ENCODE measurements at regions not wholly inside any gene's neighbourhood (a gene's known extent, or its start where the extent isn't known, plus 50 kb on each side); places are given as distances from the start of the nearest gene placed in this dataset.
"Not testable (repeated sequence)": the region's sequence is repeated elsewhere in the genome, so short reads cannot be mapped to it uniquely, and the experiment has no call there.

DNA sequence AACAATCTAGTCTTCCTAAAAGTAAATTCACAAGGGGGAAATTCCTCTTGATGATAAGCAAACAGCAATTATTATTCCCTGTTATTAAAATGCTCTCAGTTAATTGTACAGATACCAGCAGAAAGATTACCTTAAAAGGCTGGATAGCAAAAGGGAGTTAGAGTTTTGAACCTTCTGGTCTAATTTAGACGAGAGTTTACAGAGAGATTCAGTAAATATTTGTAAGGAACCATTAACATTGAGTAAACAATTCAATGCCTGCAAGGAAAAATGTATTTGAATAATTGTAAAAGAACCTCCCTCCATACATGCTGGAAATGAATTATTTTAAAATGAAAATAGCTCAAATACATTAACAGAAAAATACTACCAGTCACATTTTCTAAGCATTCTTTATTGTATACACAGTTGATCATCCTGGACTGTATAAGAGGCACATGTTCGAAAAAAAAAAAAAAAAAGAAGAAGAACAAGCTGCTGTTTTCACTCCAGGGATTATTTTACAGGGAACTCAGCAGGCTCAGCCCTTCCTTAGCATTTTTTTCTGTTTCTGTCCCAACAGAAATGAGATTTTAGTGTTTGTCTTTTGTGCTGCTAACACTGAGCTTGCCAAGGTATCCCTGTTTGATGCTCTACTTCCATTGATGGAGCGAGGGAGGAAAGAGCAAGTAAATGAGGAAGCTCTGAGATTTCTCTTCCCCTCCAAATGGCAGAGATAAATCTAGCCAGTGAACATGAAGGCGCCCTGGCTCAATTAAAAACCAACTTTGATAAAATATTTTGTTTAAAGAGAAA, 141.1 kb downstream of the ENC1 start:
- DNase-seq = no peak

DNA sequence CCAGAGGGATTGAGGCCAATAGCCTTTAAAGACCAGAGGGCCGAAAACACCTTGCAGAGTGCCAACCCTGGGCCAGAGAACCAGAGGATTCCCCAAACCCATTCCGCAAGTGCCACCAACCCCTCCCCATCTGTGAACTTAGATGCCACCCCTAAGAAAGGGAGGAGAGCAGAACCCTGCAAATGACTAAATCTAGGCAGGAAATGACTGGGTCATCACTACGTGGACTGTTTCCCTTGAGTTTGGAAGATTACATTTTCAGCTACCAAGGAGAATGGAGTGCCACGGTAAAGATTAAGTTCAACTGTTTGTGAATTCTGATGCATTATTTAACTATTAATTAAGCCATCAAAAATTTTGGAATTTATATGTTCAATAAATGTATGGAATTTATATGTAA, 142.8 kb downstream of the ENC1 start:
- no peak for DNase-seq

DNA sequence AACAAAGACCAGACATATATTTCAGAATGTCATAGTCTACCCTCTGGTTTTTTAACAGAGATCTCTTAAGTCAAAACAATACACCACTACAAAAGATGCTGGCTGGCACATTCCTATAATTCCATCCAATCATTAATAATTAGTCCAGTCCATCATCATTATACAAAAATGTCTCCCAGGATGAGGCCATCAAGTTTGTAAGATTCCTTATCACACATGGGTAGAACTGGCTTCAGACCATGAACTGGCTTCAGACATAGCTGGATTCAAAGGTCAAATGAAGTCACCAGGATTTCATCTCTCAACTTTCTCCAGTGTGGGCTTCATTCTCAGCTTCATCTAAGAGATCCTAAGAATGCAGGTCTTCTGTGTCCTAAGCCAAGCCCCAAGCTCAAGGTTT, 147.1 kb downstream of the ENC1 start:
- no peak for DNase-seq

DNA sequence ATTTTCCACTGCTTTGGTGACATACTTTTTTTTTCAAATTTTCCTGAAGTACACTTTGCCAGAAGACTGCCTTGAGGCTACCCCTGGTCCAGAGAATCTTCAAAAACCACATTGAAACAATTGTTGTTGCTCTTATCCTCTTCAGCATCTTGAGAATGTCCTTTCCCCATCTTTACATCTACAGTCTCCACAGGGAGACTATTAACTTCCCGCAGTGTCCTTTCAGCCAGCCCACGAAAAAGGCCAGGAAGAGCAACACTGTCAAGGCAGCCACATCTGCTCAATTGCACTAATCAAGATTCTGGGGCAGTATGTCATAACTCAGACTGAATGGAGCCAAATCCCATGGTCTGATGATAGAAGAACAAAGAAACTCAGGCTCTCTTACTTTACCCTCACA, 148.3 kb downstream of the ENC1 start:
- no peak for DNase-seq

DNA sequence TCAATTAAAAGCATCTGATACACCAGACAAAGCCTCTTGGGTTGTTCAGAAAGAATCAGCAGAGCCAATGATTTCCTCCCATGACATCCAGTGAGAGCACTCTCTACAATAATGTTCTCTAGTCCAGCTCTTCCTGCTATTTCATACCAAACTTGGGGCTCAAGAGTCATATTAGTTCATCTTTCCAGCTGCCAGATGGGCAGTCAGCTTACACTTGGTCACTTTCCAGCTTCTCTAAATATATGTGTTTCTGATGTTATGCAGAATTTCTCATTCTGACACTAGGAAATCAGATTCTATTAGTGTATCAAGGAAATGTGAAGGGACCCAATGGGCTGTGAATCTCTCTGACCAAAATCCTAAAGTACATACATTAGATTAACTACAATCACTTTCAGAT, 148.9 kb downstream of the ENC1 start:
- DNase-seq = no peak

DNA sequence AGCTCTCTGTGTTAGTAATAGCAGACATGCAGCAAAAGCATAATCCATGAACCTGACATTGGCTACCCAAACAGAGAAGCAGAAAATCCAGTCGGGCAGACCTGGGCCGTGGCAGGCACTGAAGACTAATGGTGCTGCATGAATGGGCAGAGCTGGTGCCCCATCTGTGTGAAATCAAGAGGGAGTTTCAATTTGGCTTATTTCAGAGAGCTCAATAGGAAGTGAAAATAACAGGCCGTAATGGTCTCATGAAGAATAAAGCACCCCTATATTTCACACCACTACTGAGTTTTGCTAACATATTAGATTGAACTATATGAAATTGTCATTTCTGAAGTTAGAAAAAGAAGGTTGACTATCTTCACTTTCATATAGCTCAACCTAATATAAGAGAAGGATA, 149.7 kb downstream of the ENC1 start:
- no peak for DNase-seq

DNA sequence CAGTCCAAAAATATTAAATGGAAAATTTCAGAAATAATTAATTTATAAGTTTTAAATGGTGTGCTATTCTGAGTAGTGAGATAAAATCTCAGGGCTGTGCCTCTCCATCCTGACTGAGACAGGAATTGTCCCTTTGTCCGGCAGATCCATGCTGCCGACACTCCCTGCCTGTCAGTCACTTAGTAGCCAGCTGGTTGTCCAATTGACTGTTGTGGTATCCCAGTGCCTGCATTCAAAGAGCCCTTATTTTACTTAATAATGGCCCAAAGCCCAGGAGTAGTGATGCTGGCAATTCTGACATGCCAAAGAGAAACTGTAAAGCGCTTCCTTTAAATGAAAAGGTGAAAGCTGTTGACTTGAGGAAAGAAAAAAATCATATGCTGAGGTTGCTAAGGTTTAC, 157.5 kb downstream of the ENC1 start:
- no peak for DNase-seq

DNA sequence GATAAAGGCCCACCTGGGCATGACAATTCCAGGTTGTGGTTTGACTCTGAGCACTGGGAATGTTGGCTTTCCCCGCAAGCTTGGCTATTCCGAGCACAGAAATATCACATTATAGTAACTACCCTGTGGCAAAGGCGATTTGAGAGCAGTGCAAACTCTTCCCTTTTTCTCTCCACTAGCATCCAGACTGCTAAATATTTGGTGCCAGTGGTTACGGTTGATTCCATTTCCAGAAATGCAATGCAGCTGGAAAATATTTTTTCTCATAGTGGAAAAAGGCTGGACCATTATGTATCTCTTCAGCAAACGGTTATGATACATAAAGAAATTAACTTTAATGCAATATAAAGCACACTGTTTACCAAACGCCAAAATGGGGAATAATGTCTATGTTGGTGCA, 158.0 kb downstream of the ENC1 start:
- no peak for DNase-seq

DNA sequence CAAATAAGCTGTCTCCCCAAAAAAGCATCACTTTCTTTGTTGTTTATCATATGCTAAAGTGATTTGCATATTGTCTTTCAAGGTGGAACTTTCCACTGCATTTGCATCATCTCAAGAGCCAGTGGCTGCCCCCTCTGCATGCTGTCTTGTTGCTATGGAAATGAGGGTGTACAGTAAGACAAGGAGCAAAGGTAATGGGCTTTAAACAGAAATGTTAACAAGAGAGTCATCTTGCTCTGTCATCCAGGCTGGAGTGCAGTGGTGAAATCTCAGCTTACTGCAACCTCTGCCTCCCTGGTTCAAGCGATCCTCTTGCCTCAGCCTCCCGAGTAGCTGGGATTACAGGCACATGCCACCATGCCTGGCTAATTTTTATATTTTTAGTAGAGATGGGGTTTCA, 159.2 kb downstream of the ENC1 start:
- DNase-seq = not testable (repeated sequence)

DNA sequence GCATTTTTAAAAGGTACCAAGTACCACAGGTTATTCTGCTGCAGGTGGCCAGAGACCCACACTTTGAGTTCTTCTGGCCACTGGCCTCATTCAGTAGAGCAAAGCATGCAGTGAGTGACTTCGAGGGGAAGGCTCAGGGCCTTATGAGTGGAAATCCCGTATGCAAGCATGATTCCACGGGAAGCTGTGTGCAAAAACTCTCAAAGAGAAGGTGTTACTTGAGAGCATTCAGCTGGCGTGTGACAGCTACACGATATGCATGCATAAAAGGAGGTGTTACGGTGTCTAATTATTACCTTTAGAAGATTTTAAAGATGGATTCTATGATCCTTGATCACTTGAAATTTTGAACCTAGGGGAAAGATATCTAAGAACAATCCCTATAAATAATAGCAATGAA, 160.3 kb downstream of the ENC1 start:
- no peak for DNase-seq

DNA sequence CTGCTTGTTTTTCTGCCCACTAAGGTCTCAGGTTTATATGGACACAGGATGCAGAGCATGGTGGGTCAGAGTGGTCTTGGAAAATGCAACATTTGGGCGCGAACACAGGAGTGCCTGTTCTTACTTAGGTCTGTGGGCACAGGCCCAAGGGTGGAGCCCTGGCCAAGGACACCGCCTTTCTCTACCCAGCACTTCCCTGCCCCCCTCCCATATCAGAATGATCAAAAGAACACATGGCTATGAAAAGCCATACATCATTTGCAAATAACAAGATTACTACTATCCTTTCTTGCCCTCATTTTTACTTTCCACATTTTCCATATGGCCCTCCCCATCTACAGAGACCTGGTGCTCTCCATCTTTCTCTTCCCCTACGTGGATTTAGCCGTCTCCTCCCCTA, 162.2 kb downstream of the ENC1 start:
- no peak for DNase-seq

DNA sequence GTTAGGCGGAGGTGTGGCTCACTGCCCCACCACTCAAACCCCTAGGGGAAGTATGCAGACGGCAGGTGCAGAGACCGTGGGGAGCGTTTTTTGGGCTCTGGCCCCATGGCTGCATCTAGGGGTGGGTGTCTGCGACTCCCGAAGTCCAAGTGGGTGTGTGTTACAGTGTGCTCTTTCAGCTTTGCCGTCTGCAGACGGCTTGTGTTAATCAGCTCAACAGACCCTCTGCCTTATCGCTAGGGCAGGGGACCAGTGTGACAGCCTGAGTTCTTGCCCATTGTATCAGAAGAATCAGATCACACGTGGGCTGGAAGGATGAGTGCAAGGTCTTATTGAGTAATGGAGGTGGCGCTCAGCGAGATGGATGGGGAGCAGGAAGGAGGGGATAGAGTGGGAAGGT, 162.8 kb downstream of the ENC1 start:
- no peak for DNase-seq

DNA sequence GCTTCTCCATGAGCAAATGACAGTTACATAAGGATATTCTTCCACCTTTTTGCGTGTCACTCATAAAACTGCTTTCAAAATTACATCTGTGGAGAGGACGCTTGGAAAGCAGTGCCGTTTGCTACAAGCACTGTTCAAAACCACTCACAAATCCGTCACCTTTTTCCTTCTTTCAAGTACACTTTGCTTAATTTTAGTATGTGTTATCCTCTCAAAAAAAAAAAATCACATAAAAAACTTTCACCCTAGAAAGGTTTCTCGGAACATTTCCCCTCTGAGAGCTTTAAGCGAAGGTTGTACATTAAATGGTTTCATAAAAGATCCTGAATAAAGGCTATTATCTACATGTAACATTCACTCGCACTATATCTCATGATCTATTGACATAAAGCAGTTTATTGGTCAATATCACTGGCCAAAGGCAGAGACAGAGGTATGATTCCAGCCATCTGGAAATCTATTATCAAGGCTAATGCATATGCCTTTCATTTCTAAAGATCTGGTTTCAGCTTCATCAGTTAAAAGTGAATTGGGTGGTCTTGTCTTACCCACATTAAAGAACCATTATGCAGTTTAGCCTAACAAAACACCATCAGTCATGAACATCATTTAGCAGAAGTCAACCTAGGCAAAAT, 163.6 kb downstream of the ENC1 start:
- no peak for DNase-seq

DNA sequence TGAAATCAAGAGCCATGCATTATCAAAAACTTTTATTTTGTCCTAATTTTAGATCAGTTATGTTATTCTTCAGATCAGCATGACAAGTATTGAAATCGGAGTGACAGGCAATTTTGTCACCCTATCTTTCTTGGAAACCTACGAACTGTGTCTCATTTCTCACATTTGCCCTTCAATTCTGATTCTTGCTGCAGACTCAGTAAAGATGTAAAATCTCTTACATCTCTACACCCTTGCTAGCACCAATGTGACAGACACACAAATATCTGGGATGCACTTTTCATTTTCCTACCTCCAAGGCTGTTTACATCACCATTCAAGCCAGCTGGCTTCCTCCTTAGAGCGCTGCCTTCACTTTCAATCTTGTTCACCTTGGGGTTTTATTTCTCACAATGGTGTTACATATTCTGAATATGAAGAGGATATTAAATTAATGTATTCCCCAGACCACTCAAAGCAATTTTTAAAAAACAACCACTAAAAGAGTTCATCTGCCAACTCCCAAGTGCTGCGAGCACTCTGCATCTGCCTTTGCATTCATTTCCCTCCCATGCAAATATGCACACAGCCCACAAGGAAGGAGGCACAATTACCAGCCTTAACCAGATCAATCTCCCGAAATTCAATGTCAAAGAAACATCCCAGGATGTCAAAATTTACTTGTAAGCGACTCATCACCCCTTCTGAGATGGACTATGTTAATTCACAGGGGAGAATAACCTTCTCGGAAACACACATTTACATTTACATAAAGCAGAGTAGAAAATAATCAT, 164.3 kb downstream of the ENC1 start:
- DNase-seq = no peak

DNA sequence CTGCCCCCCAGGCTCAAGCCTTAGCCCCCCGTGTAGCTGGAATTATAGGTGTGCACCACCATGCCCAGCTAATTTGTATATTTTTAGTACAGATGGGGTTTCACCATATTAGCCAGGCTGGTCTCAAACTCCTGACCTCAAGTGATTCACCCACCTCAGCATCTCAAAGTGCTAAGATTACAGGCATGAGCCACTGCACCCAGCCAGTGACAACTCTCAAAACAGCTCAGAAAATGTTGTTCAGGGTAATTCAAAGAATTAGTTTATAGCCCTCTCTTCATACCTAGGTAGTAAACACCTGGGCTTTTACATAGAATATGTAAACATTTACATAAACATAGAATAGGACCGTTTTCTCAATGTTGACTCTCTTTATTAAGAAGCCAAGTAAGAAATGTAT, 168.7 kb downstream of the ENC1 start:
- no peak for DNase-seq

DNA sequence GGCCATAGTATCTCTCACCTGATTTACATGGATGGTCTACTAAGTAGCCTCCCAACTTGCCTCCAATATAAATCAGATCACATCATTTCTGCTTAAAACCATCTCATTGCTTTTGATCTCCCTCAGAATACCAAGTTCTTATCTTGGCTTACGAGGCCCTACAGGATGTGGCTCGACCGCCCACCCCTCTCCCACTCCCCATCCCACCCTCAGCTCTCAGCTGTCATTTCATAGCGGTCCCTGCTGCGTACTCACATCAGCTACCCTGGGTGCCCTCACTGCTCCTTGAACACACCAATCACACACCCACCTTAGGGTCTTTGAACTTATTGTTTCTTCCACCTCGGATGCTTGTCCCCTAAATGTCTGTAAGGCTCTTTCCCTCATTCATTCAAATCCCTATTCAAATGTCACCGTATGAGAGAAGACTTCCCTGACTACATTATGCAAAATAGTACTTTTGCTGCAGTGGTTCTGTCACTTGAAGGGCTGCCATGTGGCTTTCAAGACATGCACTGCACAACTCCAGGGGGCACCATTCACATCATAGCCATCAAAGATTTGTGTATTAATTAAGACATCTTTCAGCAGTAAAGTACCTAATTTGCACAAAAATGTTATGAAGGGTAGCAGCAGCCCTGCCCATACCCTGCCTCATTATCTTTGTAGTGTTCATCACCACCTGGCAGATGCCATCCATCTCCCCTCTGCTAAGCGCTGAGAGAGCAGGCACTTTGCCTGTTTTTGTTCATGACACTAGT, 171.1 kb downstream of the ENC1 start:
- DNase-seq = no peak

DNA sequence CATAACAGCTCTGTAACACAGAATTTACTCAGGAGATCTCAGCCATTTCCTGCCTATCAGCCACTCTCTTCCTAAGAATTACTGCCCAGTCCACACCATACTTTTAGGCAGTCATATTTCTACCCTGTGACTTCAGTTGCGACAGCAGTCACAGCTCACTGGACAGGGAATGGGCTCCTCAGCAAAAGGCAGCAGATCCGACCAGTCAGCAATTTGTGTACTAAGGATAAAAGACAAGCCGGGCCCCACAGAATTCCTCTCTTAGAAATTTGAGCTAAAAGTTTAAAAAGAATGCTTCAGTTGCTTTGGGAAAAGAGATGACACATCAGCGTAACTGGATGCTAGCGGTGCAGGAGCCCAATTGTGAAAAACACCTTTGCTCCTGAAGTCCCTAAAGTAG, 172.1 kb downstream of the ENC1 start:
- no peak for DNase-seq

DNA sequence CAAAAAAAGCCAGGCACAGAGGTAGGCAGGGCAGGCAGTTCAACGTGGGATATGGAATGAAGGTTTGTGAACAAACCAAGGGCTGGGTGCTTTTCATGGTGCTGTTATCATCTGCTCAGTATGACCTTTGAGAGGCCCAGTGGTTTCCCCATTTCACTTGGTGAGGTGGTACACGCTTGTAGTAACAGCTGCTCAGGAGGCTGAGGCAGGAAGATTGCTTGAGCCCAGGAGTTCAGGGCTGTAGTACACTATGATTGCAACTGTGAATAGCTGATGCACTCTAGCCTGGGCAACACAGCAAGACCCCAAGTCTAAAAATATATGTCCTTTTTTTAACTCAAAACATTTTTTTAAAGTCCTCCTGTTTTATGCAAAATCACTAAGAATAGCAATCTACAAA, 174.8 kb downstream of the ENC1 start:
- no peak for DNase-seq

DNA sequence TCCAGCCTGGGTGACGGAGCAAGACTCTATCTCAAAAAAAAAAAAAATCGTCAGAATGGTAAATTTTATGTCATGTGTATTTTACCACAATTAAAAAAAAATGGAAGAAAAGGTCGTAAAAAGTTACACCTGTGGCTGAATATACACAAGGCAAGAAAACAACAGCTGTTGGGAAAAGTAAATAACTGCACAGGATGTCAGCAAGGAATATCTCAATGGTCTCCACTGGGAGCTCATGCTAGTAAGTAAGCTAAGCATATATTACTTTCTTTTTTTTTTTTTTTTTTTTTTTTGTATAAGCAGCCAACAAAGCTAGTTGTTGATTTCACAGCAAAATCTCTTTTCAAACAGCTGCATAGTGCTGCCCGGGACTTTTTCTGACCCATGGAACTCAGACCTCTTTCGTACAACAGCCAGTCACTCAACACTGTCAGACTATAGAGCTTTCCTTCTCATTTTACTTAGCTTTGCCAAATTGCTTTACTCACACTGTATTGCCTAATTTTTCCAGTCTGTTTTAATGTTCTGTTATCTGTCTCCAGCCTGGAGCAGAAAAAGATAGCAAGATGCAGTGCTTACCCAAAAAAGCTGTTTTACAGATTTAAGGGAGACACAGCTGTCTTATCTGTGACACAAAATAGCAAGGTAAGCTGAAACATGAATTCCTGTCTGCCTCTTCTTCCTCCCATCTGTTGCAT, 175.9 kb downstream of the ENC1 start:
- no peak for DNase-seq

DNA sequence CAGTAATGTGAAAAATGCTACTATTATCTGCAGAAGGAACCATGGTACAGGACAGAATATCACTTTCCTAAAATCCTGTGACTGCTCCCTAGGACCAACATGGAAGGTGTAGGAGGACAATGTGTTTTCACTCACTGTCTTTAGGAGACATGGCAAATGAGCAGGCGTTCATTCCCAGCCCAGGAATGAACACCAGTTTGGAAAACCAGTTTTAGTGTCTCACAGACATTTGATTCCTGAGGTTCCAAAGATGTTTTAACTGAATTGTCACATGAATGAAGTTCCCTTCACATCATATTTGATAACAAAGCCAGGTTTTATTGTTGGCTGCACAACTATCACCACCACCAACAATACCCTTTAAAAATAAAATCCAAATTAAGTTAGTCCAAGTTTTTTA, 178.2 kb downstream of the ENC1 start:
- no peak for DNase-seq

DNA sequence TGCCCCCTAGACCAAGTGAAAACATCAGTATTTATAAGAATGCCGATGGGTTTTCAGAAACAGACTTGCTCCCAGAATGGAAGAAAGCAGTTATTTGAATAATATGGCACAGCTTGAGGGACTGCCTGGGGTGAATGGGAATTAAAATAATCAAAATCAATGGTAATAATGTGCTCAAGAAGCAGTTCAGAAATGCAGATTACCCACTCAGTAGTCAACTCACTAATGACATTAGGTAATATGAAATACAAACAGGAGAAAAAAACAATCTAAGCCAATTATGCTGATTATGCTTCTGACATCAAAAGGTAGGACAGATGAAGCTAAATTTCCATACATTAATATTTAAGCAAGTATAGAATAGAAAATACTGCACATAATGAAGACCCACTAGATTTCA, 179.3 kb downstream of the ENC1 start:
- DNase-seq = no peak

DNA sequence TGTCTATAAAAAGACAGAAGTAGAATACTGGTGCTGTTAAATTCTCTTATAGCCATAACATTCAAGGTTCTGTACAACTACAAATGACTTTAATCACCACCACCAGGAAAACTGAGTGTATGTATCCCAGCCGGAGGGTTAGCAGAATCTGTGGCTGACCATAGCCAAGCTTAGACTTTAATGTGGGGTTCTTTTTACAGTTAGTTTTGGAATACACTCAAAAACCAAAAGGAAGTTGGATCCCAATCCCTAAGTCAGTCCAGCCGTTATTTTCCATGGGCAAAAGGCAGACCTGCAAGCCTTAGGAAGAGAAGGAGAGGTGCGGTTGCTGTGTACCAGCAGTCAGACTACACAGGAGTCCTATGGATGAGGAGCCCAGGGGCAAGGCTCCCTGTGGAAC, 179.8 kb downstream of the ENC1 start:
- no peak for DNase-seq

DNA sequence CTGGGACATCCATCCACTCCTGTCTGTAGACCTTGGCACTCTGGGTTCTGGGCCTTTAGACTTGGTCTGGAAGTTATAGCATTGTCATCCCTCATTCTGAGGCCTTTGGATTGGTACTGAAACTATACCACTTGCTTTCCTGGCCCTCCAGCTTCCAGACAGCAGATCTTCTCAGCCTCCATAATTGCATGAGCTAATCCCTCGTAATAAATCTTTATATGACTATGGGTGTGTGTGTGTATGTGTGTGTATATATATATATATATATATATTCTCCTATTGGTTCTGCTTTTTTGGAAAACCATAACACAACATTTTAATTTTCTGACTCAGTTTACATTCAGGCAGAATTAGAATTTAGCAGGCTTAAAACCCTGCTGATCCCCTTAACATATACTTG, 180.5 kb downstream of the ENC1 start:
- no peak for DNase-seq

Measured in amniotic stem cell (primary cell).